SKM-1 (cell line): ENCODE measurements at regions not wholly inside any gene's neighbourhood (a gene's known extent, or its start where the extent isn't known, plus 50 kb on each side); places are given as distances from the start of the nearest gene placed in this dataset.
"Not testable (repeated sequence)": the region's sequence is repeated elsewhere in the genome, so short reads cannot be mapped to it uniquely, and the experiment has no call there.

Experiments
- DNase-seq: peaks from one replicate; lab custom pipeline; 2025; ENCODE audit not compliant: unreplicated experiment; lab: John Stamatoyannopoulos, UW

GRCh38 chr7:67608806-67609205 is 612.2 kb downstream of the TYW1 start:
- no peak for DNase-seq

- DNase-seq: no peak
Observed at GRCh38 chr7:67610897-67611296, 614.3 kb downstream of the TYW1 start.

DNA sequence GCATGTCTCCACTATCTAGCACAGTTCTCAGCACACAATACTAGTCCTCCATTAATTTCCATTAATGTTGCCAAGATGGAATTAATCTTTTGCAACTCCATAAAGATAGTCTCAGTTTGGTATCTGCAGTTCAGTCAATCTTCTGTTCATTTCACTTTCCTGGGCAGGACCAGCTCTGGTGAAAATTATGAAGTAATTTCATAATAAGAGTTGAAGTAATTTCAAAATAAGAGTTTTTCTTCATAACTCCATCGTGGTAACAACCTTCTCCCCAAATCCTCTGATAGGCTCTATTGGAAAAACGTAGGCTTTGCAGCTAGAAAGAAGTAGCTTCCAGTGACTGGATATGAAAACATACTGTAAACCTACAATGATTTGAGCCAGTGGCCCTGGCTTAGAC is 618.2 kb downstream of the TYW1 start:
- no peak for DNase-seq

DNA sequence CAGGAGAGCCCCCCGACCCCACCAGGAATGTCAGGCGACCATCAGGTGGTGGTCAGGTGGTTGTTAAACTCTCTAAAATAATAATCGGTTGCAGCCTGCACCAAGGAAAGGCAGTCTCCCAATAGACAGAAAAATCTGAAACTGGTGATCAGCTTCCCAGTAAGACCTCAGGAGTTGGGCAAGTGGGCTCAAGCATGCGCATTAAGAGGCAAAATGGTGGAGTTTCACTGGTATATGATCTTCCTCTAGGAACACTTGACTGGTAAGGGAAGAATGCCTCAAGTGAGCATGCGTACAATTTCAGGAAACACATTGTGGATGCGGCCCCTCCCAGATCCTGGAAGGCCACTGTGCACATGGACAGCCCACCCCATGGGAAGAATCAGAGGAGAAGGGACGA is 619.9 kb downstream of the TYW1 start:
- DNase-seq: no peak

GRCh38 chr7:67618556-67619162 is 622.0 kb downstream of the TYW1 start:
- no peak for DNase-seq

DNA sequence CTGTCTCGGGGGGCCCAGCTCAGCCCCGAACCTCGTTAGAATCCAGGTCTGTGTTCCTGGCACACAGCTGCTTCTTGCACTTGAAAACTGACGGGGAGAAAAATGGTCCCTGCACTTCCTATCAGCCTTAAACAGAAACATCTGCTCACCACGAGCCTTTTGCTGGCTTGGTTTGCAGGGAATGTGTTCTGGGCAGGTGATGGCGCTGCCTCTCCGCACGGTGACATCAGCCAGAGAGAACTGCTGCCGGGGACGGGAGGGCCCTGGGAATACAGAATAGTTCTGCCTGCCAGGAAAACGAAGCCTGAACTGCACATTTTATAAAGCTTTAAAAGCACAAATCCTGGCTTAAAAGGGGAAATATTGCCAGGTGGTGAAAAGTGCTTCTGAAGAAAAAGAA is 622.5 kb downstream of the TYW1 start:
- DNase-seq: no peak

DNA sequence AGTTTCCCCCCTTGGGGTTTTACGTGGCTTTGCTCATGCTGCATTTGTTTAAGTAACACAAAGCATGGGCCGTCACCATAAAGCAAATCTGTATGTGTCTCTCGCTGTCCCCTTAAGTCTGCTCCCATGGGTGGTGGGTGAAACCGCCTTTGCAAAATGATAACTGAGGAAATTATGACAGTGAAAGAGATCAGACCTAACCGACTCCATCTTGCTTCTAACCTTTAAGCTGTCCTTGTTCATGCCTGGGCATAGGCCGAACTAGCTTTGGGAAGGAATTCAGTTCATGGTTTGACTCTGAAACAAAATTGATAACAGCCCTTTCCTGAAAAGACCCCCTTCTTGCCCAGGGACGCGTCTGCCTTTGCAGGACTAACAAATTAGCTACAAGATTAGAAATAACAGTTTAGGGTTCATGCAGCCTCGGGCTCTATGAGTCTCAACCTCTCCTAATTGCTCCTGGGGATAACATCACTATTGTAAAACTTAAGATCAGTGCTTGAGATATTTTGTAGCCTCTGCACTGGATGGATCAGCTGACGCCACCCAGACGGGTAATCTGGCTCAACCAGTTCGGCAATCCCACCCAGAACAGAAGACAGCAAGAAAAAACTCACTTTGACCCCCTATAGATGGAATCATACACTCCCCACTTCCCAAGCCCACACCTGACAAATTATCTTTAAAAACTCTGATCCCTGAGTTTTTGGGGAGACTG is 623.7 kb downstream of the TYW1 start:
- no peak for DNase-seq

DNA sequence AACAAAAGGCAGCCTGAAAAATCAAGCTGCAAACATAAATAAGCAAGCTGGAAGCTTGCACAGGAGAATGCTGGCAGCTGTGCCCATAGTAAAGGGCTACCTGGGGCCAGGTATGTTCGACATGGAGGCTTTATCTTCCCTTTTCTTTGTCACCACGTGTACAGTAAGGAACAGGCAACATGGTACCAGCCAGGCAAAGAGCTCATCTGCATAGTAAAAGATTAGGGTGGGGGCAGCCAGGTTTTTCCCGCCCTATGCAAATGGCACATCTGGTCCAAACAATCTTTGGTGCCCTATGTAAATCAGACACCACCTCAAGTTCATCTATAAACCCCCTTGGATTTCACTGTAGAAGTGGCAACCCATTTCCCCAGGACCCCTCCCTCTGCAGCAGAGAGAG is 625.1 kb downstream of the TYW1 start:
- DNase-seq: no peak

DNA sequence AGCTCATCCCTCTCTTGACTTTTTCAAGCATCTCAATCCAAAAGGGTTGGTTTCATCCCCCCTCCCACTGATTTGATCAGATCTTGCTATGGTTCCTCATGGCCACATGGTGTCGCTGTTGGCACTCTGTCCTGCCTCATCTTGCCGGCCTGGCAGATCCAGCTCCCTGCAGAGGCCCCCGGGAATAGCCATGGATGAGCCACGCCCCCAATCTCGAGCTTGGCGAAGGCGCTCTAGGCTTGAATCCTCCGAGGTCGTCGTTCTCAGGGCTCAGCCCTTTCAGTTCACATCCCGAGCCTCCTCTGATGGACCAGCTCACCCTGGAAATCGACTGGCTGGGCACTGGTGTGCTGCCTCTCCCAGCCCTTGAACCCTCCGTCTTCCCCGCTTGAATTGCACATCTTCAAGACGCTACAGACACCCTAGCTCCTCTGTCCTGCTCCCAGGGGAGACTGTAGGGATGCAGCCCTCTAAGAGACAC is 628.7 kb downstream of the TYW1 start:
- DNase-seq: peak; percentile 10

DNA sequence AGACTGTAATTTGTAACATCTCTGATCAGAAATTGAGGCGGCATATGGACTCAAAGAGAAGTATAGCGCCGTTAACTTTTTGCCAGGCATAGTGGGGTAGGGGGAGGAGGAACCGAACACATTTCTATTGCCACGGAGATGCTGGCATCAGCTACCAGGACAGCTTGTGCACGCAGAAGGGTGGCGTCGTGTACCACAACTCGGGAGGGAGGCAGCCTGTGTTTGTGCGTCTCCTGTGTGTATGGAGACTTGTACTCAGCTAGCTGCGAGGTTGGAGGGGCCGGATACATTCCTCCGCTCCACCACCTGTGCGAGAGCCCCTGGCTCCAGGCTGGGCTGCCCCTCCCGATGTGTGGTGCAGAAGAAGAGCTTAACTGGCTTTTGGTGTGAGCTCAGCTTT is 634.8 kb downstream of the TYW1 start:
- no peak for DNase-seq

GRCh38 chr7:67635271-67635670 is 638.6 kb downstream of the TYW1 start:
- no peak for DNase-seq

- DNase-seq: no peak
Observed at GRCh38 chr7:67636348-67637022, 639.9 kb downstream of the TYW1 start.

DNA sequence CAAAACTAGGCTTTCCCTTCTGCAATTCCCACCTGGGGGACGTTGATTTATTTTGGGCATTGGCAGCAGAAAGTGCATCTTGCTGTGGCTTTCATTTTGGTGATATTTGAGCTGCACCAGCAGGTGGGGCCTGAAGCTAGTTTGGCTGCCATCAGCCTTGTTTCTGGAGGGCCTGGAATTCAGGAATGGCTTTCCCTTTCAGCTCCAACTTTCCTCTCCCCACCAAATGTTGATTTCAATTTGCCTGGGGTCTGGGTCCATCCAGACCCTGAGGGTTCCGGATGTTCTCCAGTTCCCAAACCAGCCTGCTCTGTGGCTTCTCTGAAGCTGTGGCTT is 640.4 kb downstream of the TYW1 start:
- DNase-seq: no peak

DNA sequence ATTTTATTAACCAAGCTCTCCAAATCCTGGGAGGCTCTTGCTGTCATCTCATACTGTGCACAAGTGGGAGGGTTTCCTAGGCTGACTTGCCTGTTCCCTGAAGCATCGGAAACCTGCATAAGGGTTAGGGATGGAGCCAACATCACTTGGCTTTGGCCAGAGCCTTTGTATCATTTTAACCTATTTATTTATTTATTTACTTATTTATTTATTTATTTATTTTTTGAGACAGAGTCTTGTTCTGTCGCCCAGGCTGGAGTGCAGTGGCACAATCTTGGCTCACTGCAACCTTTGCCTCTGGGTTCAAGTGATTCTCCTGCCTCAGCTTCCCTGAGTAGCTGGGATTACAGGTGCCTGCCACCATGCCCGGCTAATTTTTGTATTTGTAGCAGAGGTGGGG is 645.9 kb downstream of the TYW1 start:
- DNase-seq: not testable (repeated sequence)

- DNase-seq: no peak
Observed at GRCh38 chr7:67644151-67644550, 647.5 kb downstream of the TYW1 start.

- no peak for DNase-seq
Observed at GRCh38 chr7:67652937-67653336, 656.3 kb downstream of the TYW1 start.

GRCh38 chr7:67653856-67654454 is 657.3 kb downstream of the TYW1 start:
- no peak for DNase-seq

- no peak for DNase-seq
Observed at GRCh38 chr7:67654642-67655041, 658.0 kb downstream of the TYW1 start.

DNA sequence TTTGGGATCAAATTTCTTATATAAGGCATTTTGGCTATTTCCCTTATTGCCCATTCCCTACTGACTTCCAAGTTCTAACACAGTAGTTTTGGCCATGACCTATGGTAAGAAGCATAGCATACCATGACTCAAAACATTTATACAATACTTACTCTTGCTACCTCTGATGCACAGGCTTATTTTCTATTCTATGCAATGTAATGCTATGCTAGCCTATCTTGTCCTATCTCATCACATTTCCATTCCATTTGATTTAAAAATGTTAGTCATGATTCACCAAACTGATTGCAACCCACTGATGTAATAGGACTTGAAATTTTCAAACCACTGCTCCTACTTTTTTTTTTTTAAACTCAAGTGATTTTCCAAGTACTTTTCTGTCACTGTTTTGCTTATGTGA is 658.5 kb downstream of the TYW1 start:
- DNase-seq: no peak

- no peak for DNase-seq
Observed at GRCh38 chr7:67659091-67659490, 662.5 kb downstream of the TYW1 start.

GRCh38 chr7:67662804-67663203 is 666.2 kb downstream of the TYW1 start:
- no peak for DNase-seq

- no peak for DNase-seq
Observed at GRCh38 chr7:67663644-67664043, 667.0 kb downstream of the TYW1 start.
